ENCODE measurements at regions not wholly inside any gene's neighbourhood (a gene's known extent, or its start where the extent isn't known, plus 50 kb on each side); places are given as distances from the start of the nearest gene placed in this dataset.

DNA sequence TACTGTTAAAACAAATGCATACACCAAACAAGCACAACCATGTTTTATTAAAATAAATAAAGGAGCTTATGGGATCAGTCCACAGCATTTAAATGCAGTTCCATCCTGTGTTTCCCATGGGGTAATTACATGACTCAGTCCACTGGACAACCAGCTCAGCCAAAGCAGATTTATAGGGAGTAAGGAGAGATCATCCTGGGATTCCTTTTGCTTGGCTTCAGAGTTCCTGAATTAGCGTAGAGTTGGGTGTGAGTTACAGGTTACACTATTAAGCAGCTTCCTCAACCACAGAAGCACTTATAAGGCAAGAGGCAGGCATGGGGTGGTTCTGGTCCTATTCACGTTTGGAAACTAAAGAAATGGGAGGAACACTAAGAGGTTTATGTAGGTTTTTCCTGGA, 381.1 kb upstream of the ACTBL2 start:
- peak; percentile 77 for DNase-seq (ENCODE audit: low read depth, low spot score)
- CTCF ChIA-PET, result interaction anchor here (1.0 to 3.4 kb wide), 8 partner anchors 11 to 597 kb away, joined by 4 to 21 read pairs (median 4); no protein-coding TSS in a partner anchor
- H3K4me3 ChIP-seq (ENCODE audit: low read depth, low read length), result no peak overlapping the region
- POLR2A ChIA-PET, result interaction anchor here (0.5 to 3.0 kb wide), 4 partner anchors 326 to 596 kb away, joined by 3 to 15 read pairs (median 3); partner anchors contain the start of gene PLK2
- TF ChIP-seq, protein P1, sequence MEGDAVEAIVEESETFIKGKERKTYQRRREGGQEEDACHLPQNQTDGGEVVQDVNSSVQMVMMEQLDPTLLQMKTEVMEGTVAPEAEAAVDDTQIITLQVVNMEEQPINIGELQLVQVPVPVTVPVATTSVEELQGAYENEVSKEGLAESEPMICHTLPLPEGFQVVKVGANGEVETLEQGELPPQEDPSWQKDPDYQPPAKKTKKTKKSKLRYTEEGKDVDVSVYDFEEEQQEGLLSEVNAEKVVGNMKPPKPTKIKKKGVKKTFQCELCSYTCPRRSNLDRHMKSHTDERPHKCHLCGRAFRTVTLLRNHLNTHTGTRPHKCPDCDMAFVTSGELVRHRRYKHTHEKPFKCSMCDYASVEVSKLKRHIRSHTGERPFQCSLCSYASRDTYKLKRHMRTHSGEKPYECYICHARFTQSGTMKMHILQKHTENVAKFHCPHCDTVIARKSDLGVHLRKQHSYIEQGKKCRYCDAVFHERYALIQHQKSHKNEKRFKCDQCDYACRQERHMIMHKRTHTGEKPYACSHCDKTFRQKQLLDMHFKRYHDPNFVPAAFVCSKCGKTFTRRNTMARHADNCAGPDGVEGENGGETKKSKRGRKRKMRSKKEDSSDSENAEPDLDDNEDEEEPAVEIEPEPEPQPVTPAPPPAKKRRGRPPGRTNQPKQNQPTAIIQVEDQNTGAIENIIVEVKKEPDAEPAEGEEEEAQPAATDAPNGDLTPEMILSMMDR (IDR thresholded peaks at IDR 0.05; ENCODE audit: insufficient read depth, low read length, missing control alignments), result no peak

- POLR2A ChIA-PET, result interaction anchor here (0.5 to 3.0 kb wide), 3 partner anchors 325 to 597 kb away, joined by 3 to 15 read pairs (median 3); partner anchors contain the start of gene PLK2
- H3K4me3 ChIP-seq (ENCODE audit: low read depth, low read length), result no peak overlapping the region
- TF ChIP-seq, protein P1 (IDR thresholded peaks at IDR 0.05; ENCODE audit: insufficient read depth, low read length, missing control alignments), result no peak
- CTCF ChIA-PET, result interaction anchor here (1.0 to 3.4 kb wide), 8 partner anchors 12 to 598 kb away, joined by 4 to 21 read pairs (median 4); no protein-coding TSS in a partner anchor
- DNase-seq (ENCODE audit: low read depth, low spot score), result no peak
Measured at GRCh38 chr5:57862942-57863341, 380.3 kb upstream of the ACTBL2 start.

GRCh38 chr5:57862471-57862911, 379.9 kb upstream of the ACTBL2 start:
- H3K4me3 ChIP-seq (ENCODE audit: low read depth, low read length), result no peak overlapping the region
- TF ChIP-seq, protein P1 (IDR thresholded peaks at IDR 0.05; ENCODE audit: insufficient read depth, low read length, missing control alignments), result no peak
- DNase-seq (ENCODE audit: low read depth, low spot score), result peak; percentile 95
- ChIA-PET CTCF (interaction anchor here (0.7 to 3.4 kb wide), 8 partner anchors 12 to 598 kb away, joined by 3 to 21 read pairs (median 4); no protein-coding TSS in a partner anchor), POLR2A (interaction anchor here (3.0 kb wide), 1 partner anchor 597 kb away, joined by 15 read pairs; the partner anchor contains the start of gene PLK2)

- TF ChIP-seq, protein P1 (IDR thresholded peaks at IDR 0.05; ENCODE audit: insufficient read depth, low read length, missing control alignments), result no peak
- CTCF ChIA-PET, result no interaction called here
Measured at GRCh38 chr5:57859626-57860025, 377.0 kb upstream of the ACTBL2 start.

DNA sequence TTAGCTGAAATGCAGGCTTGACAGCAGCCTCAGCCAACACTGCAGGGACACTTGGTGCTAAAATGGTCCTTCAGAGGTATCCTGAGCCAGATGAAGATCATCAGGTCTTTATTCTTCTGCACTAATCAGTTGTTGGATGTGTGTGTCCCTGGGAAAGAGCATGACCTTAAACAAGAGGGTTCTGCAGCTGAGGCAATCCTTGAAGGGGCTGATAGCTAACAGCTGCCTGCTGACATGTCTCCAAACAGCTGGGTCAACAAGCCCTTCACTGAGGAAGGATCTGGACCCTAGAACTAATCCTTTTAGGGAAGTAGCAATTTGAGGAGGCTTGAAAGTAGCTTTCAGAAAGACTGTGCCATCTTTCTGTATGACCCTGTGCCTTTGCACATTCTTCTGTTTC, 376.3 kb upstream of the ACTBL2 start:
- TF ChIP-seq, protein P1 (IDR thresholded peaks at IDR 0.05; ENCODE audit: insufficient read depth, low read length, missing control alignments), result no peak
- H3K4me3 ChIP-seq (ENCODE audit: low read depth, low read length), result no peak overlapping the region
- no peak for DNase-seq (ENCODE audit: low read depth, low spot score)
- ChIA-PET POLR2A (no interaction called here), CTCF (no interaction called here)

More at GRCh38 chr5:57859626-57860025, 377.0 kb upstream of the ACTBL2 start:
- DNase-seq (ENCODE audit: low read depth, low spot score), result no peak
- H3K4me3 ChIP-seq (ENCODE audit: low read depth, low read length), result no peak overlapping the region
- POLR2A ChIA-PET, result no interaction called here

- H3K4me3 ChIP-seq (ENCODE audit: low read depth, low read length), result no peak overlapping the region
- ChIA-PET CTCF (interaction anchor here (1.0 to 1.2 kb wide), 4 partner anchors 31 to 560 kb away, joined by 3 read pairs; no protein-coding TSS in a partner anchor), POLR2A (no interaction called here)
- TF ChIP-seq, protein P1 (IDR thresholded peaks at IDR 0.05; ENCODE audit: insufficient read depth, low read length, missing control alignments), result no peak
- DNase-seq (ENCODE audit: low read depth, low spot score), result no peak
Measured at GRCh38 chr5:57857696-57858095, 375.1 kb upstream of the ACTBL2 start.

All from AG04449 (cell line).